Activated CD4-positive, alpha-beta T cell treated with anti-CD3 and anti-CD28 coated beads, Interleukin-2, amount 10 ng/mL, durations not matched to agents 24 days and 14 days (primary cell): ENCODE measurements at regions not wholly inside any gene's neighbourhood (a gene's known extent, or its start where the extent isn't known, plus 50 kb on each side); places are given as distances from the start of the nearest gene placed in this dataset.
"Not testable (repeated sequence)": the region's sequence is repeated elsewhere in the genome, so short reads cannot be mapped to it uniquely, and the experiment has no call there.

Experiments
- DNase-seq: peaks from one replicate; pipeline ENCODE4 v3.0.0; 2022
- H3K27ac Mint-ChIP-seq: one replicate; pipeline ENCODE4 v1.8.0; 2022; ENCODE audit warnings: mild to moderate bottlenecking, mixed read lengths
- H3K27me3 Mint-ChIP-seq: one replicate; pipeline ENCODE4 v1.8.0; 2022; ENCODE audit warnings: mixed read lengths
- H3K36me3 Mint-ChIP-seq: one replicate; pipeline ENCODE4 v1.8.0; 2022; ENCODE audit warnings: low read depth, mild to moderate bottlenecking, mixed read lengths
- H3K4me1 Mint-ChIP-seq: one replicate; pipeline ENCODE4 v1.8.0; 2021; ENCODE audit warnings: mixed read lengths
- H3K4me3 Mint-ChIP-seq: one replicate; pipeline ENCODE4 v1.8.0; 2022; ENCODE audit warnings: mild to moderate bottlenecking, moderate library complexity, mixed read lengths
- H3K9me3 Mint-ChIP-seq: one replicate; pipeline ENCODE4 v1.8.0; 2021; ENCODE audit warnings: mixed read lengths
- intact Hi-C: fragments of 100-400 bp; cut with micrococcal nuclease; formaldehyde crosslinking; loops from one replicate; pipeline ENCODE4 v1.15.1; 2023

GRCh38 chr7:68724965-68725364 lies 873.3 kb upstream of the AUTS2 start:
- DNase-seq: no peak
- H3K4me3 Mint-ChIP-seq: no peak overlapping the region
- no peaks in the 10 kb centered on the region for H3K4me1 Mint-ChIP-seq
- H3K36me3 Mint-ChIP-seq: no peaks in the 10 kb centered on the region
- no peak overlapping the region for H3K27ac Mint-ChIP-seq
- no peaks in the 10 kb centered on the region for H3K27me3 Mint-ChIP-seq
- peaks cover 3% of the 10 kb centered on the region for H3K9me3 Mint-ChIP-seq
- intact Hi-C loops: no loop called here

DNA sequence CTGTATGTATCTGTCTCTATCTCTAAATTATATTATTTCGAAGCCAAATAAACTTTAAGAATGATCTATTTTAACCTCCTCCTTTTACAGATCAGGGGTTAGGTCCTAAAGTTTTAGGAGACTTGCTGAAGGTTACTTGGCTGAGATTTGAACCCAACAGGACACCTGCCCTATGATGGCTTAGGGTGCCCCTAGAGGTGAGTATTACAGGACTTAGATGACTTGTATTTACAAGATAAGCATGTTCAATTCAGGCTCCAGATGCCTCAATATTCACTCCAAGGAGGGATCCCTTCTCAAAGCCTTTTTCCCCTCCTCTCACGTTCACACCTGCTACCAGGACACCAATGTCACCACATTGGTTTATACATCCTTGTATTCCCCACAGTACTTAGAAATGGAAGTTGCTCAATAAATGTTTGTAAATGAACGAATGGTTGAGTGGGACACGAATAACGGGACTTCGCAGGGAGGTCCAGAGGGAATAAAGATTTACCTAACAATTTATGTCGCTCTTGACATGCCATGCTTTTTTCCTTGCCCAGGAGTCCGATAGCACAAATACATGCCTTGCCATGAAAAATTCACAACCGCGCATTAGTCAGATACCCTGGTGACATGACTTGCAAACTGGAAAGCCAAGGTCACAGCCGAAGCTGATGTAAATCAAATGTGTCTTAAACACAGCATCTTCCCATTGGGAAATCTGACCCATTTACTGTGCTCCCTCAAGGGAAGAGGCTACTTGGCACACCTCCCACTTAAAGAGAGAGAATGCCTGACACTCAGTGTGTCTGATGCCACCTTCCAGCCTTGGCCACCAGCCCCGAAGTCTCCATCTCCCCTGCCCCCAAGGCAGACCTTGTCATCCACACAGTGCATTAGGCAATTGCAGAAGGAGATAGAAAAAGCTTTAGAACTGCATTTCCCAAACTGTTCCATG lies 872.2 kb upstream of the AUTS2 start:
- peaks cover 3% of the 10 kb centered on the region for H3K9me3 Mint-ChIP-seq
- no peak for DNase-seq
- H3K27me3 Mint-ChIP-seq: no peaks in the 10 kb centered on the region
- intact Hi-C loops: no loop called here
- no peak overlapping the region for H3K27ac Mint-ChIP-seq
- no peak overlapping the region for H3K4me3 Mint-ChIP-seq
- no peaks in the 10 kb centered on the region for H3K36me3 Mint-ChIP-seq
- no peaks in the 10 kb centered on the region for H3K4me1 Mint-ChIP-seq

GRCh38 chr7:68728720-68729119 lies 869.6 kb upstream of the AUTS2 start:
- H3K27me3 Mint-ChIP-seq, DNase-seq, H3K36me3 Mint-ChIP-seq, H3K4me1 Mint-ChIP-seq, H3K9me3 Mint-ChIP-seq, intact Hi-C loops, H3K27ac Mint-ChIP-seq, H3K4me3 Mint-ChIP-seq: not testable (repeated sequence)

GRCh38 chr7:68729371-68729770 lies 868.9 kb upstream of the AUTS2 start:
- Mint-ChIP-seq H3K9me3 (peaks cover 3% of the 10 kb centered on the region), H3K4me3 (no peak overlapping the region), H3K36me3 (no peaks in the 10 kb centered on the region), H3K4me1 (no peaks in the 10 kb centered on the region), H3K27me3 (no peaks in the 10 kb centered on the region), H3K27ac (no peak overlapping the region)
- DNase-seq: no peak
- intact Hi-C loops: no loop called here

GRCh38 chr7:68730194-68730593 lies 868.1 kb upstream of the AUTS2 start:
- no peak for DNase-seq
- Mint-ChIP-seq H3K27ac (no peak overlapping the region), H3K9me3 (peaks cover 10% of the 10 kb centered on the region), H3K36me3 (no peaks in the 10 kb centered on the region), H3K4me1 (no peaks in the 10 kb centered on the region), H3K4me3 (no peak overlapping the region), H3K27me3 (no peaks in the 10 kb centered on the region)
- intact Hi-C loops: no loop called here

GRCh38 chr7:68730964-68731363 lies 867.3 kb upstream of the AUTS2 start:
- Mint-ChIP-seq H3K9me3 (peaks cover 11% of the 10 kb centered on the region), H3K27ac (no peak overlapping the region), H3K27me3 (no peaks in the 10 kb centered on the region), H3K36me3 (no peaks in the 10 kb centered on the region), H3K4me3 (no peak overlapping the region), H3K4me1 (no peaks in the 10 kb centered on the region)
- intact Hi-C loops: no loop called here
- DNase-seq: no peak

DNA sequence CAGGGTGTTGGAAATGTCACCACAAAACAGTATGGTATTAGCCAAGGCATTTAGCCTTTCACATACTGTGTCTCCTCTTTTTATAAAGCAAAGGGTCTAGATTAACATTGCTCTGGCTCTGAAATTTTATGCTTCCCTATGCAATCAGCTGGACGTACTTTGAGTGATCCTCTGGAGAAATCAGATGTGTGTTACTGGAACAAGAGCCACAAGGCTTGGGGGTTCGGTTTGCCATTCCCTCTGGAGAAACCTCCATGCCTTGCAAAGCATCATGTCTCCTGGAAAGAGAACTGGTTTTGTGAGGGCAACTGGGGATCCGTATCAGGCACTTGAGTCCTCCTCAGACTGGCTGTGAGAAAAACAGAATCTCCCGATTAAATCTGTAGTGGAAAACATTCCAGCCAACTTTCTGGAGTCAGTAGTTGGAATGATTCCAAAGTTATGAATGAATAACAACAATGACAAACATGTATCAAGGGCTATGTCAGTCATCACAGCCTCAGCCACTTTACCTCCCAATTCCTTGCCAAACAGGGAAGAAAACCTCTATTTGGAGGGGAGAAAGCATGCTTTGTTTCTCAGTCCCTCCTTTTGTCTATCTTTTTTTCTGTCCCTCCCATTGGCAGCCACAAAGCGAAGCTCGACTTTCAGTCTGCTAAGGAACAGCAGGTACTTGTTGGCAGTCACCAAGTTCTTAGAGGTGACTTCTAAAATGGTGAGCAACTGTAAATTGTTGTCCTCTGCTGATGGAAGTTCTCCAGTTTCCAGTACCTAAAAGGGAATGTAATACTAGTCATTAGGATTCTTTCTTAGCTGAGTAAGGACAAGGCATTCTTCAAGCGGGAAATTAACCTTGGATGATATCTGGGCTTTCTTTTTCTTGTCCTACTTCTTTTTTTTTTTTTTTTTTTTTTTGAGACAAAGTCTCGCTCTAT lies 864.8 kb upstream of the AUTS2 start:
- intact Hi-C loops: no loop called here
- no peak overlapping the region for H3K27ac Mint-ChIP-seq
- no peaks in the 10 kb centered on the region for H3K36me3 Mint-ChIP-seq
- no peaks in the 10 kb centered on the region for H3K27me3 Mint-ChIP-seq
- no peak overlapping the region for H3K4me3 Mint-ChIP-seq
- no peak for DNase-seq
- H3K4me1 Mint-ChIP-seq: no peaks in the 10 kb centered on the region
- peaks cover 19% of the 10 kb centered on the region for H3K9me3 Mint-ChIP-seq

DNA sequence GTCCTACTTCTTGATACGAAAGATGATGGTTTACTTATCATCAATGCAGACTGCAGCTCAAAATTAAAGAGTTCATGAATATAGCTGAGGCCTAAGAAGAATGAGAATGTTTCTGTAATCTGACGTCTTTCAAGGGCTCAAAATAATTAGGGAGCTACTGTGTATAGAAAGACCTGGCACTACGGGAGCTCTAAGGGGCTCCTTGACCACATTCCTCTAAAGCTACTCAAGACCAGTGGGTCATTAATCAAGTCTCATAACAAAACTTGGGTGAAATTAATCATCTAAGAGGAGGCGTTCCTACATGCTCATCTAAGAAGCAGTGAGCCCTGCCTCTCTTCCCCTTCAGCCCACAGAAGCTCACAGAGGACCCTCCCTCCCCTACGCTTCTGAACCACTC lies 863.8 kb upstream of the AUTS2 start:
- Mint-ChIP-seq H3K27me3 (no peaks in the 10 kb centered on the region), H3K4me1 (no peaks in the 10 kb centered on the region), H3K27ac (no peak overlapping the region), H3K4me3 (no peak overlapping the region), H3K9me3 (peaks cover 23% of the 10 kb centered on the region), H3K36me3 (no peaks in the 10 kb centered on the region)
- intact Hi-C loops: no loop called here
- DNase-seq: no peak

DNA sequence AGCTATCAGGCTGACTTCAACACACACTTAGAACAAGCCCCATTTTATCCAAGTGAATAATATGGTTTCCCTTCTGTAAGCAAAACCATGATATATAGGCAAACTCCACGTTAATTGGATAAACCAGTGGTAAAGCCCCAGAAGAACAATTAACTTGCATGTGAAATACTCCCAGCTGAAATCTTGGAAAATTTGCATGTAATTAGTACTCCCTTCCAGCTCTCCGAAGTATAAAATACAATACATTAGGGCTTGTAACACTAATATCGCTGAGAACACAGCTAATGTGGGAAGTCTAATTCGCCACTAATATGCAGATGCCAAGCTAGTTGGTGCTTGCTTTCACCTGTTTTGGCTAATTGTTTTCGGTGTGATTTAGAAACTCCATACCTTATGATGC lies 859.0 kb upstream of the AUTS2 start:
- no peaks in the 10 kb centered on the region for H3K27me3 Mint-ChIP-seq
- intact Hi-C loops: no loop called here
- no peak overlapping the region for H3K27ac Mint-ChIP-seq
- H3K4me1 Mint-ChIP-seq: no peaks in the 10 kb centered on the region
- no peaks in the 10 kb centered on the region for H3K36me3 Mint-ChIP-seq
- peaks cover 30% of the 10 kb centered on the region for H3K9me3 Mint-ChIP-seq
- no peak overlapping the region for H3K4me3 Mint-ChIP-seq
- no peak for DNase-seq

DNA sequence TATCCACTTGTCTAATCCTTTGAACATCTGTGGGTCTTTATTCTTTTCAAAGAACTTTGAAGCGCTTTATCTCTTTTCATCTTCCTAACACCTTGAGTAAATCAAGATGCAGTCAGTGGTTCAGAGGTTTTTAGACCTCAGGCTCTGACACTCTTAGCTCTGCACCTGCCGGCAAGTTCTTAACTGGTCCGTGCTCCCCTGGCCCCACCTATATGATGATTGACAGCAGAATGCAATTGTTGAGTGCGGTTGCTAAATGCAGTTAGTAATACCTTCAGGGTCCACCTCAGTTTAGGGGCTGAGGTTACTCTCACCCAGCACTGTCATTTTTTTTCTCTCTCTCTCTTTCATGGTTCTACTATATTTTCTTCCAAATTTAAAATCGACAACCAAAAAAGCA lies 854.2 kb upstream of the AUTS2 start:
- Mint-ChIP-seq H3K4me3 (no peak overlapping the region), H3K4me1 (no peaks in the 10 kb centered on the region), H3K27ac (no peak overlapping the region), H3K9me3 (peaks cover 9% of the 10 kb centered on the region), H3K36me3 (no peaks in the 10 kb centered on the region), H3K27me3 (no peaks in the 10 kb centered on the region)
- DNase-seq: no peak
- intact Hi-C loops: no loop called here

- no peaks in the 10 kb centered on the region for H3K36me3 Mint-ChIP-seq
- H3K4me1 Mint-ChIP-seq: no peaks in the 10 kb centered on the region
- no peak overlapping the region for H3K27ac Mint-ChIP-seq
- no peak overlapping the region for H3K4me3 Mint-ChIP-seq
- DNase-seq: no peak
- intact Hi-C loops: no loop called here
- peaks cover 15% of the 10 kb centered on the region for H3K9me3 Mint-ChIP-seq
- H3K27me3 Mint-ChIP-seq: no peaks in the 10 kb centered on the region
Observed at GRCh38 chr7:68748934-68749900, 849.1 kb upstream of the AUTS2 start.

DNA sequence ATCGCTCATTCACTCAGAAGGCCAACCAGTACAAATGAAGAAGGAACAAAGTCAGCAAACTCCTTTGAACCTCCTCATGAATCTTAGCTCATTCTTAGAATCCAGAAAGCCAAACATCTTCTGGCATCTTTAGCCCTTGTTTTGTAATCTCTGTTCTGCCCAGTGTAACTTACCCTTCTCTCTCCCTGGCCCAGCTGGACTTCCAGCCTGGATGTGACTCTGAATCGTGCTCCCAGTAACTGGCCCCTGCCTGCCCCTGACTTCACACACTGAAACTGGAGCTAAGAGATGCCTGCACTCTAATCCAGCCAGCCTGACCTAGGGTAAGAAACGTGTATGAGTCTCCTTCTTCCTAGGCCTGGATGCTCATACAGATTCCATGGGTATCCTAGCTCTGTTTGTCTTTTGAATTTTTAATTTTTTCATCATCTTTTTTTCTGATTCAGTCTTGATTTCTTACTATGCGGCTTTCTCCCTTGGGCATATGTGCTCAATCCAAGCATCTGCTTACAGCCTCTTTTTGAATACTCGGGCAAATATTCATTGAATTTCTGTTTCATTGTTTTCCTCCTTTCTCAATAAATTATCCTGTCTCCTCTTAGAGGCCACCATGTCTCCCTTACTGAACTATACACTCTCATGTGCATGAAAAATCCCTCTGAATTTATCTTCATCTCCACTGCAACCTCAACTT lies 845.6 kb upstream of the AUTS2 start:
- Mint-ChIP-seq H3K4me3 (no peak overlapping the region), H3K27ac (no peak overlapping the region), H3K27me3 (no peaks in the 10 kb centered on the region), H3K9me3 (peaks cover 13% of the 10 kb centered on the region), H3K36me3 (no peaks in the 10 kb centered on the region), H3K4me1 (no peaks in the 10 kb centered on the region)
- DNase-seq: no peak
- intact Hi-C loops: no loop called here

DNA sequence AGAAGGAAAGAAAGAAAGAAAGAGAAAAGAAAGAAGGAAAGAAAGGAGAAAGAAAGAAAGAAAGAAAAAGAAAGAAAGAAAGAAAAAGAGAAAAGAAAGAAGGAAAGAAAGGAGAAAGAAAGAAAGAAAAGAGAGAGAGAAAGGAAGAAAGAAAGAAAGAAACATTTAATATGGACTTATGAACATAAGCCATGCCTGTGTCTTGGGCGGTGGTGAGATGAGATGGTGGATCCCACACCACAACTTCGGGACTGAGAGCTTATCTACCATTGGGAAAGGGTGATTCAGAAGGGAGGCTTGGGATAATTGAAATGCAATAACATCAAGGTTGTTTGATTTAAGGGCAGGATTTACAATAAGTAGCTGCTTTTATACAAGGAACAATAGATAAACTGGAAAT lies 843.9 kb upstream of the AUTS2 start:
- DNase-seq: no peak
- peaks cover 12% of the 10 kb centered on the region for H3K9me3 Mint-ChIP-seq
- no peak overlapping the region for H3K4me3 Mint-ChIP-seq
- H3K36me3 Mint-ChIP-seq: no peaks in the 10 kb centered on the region
- intact Hi-C loops: no loop called here
- H3K4me1 Mint-ChIP-seq: no peaks in the 10 kb centered on the region
- H3K27me3 Mint-ChIP-seq: no peaks in the 10 kb centered on the region
- no peak overlapping the region for H3K27ac Mint-ChIP-seq
